K562 (cell line): ENCODE measurements at regions not wholly inside any gene's neighbourhood (a gene's known extent, or its start where the extent isn't known, plus 50 kb on each side); places are given as distances from the start of the nearest gene placed in this dataset.

Experiments used
- ATAC-seq: fragments of 200-7000 bp; cut with Tn5 transposase; 3 replicates; pipeline ENCODE4 v1.9.1; 2020; ENCODE audit warnings: moderate library complexity
- BruUV-seq: library from RNA; stranded (reverse); fragments of 400-500 nt; replicated peaks from 2 replicates; lab custom pipeline; 2021; lab: Mats Ljungman, UMichigan
- CTCF ChIA-PET: fragments of 300-600 bp; formaldehyde crosslinking; extraction: SDS; loops from one replicate; lab custom pipeline; 2021; ENCODE audit warnings: low intra/inter-chr PET ratio; lab: Yijun Ruan, JAX
- POLR2A ChIA-PET: fragments of 300-600, 350-650 bp; sonication (Branson Sonifier 250); formaldehyde crosslinking; extraction: SDS; loops from one replicate; lab custom pipeline; 2021; ENCODE audit warnings: antibody characterized with exemption, inconsistent platforms; lab: Yijun Ruan, JAX
- DNase-seq, 4 experiments: peaks; one replicate each; pipeline versions ENCODE4 v3.0.0 to v3.0.0-alpha.2; 2011 to 2018; ENCODE audit warnings: low spot score in 3 of 4, mixed read lengths in 3 of 4; ENCODE audit errors: extremely low read depth in 1 of 4
- FAIRE-seq: peaks from 2 replicates; lab custom pipeline; 2011; peaks lifted over from hg19 to GRCh38; lab: Jason Lieb, UNC
- H2AFZ ChIP-seq: 2 replicates; pipeline ENCODE4 v1.6.0; 2011; ENCODE audit warnings: low read depth, low read length, control low read depth, inconsistent platforms
- H3K27ac ChIP-seq: fragments of 200-600 bp; 3 replicates; pipeline ENCODE4 v1.8.0; 2011; ENCODE audit warnings: low read depth, mild to moderate bottlenecking, control low read depth, inconsistent platforms, low read length, moderate library complexity, mixed read lengths; ENCODE audit errors: extremely low read depth
- H3K27me3 ChIP-seq, 2 experiments: fragments of 300-600 bp in 1 of 2; 2 replicates in 1 of 2; 3 replicates in 1 of 2; pipeline versions ENCODE4 v1.6.0 to v1.8.0; 2011; ENCODE audit warnings: inconsistent platforms in 2 of 2, low read length in 2 of 2, mild to moderate bottlenecking in 1 of 2, mixed read lengths in 1 of 2, moderate library complexity in 1 of 2; ENCODE audit not compliant: control insufficient read depth in 2 of 2, insufficient read depth in 2 of 2
- H3K36me3 ChIP-seq: fragments of 300-600 bp; 3 replicates; pipeline ENCODE4 v1.8.0; 2011; ENCODE audit warnings: mild to moderate bottlenecking, low read length, inconsistent platforms; ENCODE audit not compliant: control insufficient read depth, insufficient read depth
- H3K4me1 ChIP-seq, 2 experiments: fragments of 200-600 bp in 1 of 2; replicated peaks in 1 of 2; 2 replicates in 1 of 2; 3 replicates in 1 of 2; pipeline versions ENCODE4 v1.5.1 to v1.8.0; 2011; ENCODE audit warnings: inconsistent platforms in 2 of 2, low read length in 2 of 2, mild to moderate bottlenecking in 1 of 2, mixed read lengths in 1 of 2, moderate library complexity in 1 of 2; ENCODE audit not compliant: control insufficient read depth in 2 of 2, insufficient read depth in 2 of 2
- H3K4me2 ChIP-seq: 2 replicates; pipeline ENCODE4 v1.6.1; 2011; ENCODE audit warnings: low read length, control low read depth, inconsistent platforms, mixed read lengths; ENCODE audit not compliant: insufficient read depth
- H3K4me3 ChIP-seq: fragments of 200-600 bp; sonication (generic), shearing (Covaris generic); 2 replicates; pipeline ENCODE4 v1.5.1; 2016; ENCODE audit warnings: control low read depth, inconsistent platforms
- H3K79me2 ChIP-seq: fragments of 200-600 bp; 3 replicates; pipeline ENCODE4 v1.8.0; 2011; ENCODE audit warnings: low read length, inconsistent platforms; ENCODE audit not compliant: control insufficient read depth, insufficient read depth
- H3K9ac ChIP-seq, 2 experiments: 2 replicates each; pipeline versions ENCODE4 v1.6.0 to v1.6.1; 2011; ENCODE audit warnings: low read depth in 2 of 2, low read length in 2 of 2, control low read depth in 1 of 2, inconsistent platforms in 1 of 2, mild to moderate bottlenecking in 1 of 2, mixed read lengths in 1 of 2; ENCODE audit not compliant: insufficient read depth in 1 of 2
- H3K9me1 ChIP-seq: one replicate; pipeline ENCODE4 v1.6.0; 2011; ENCODE audit warnings: inconsistent platforms, mild to moderate bottlenecking, low read length, moderate library complexity; ENCODE audit not compliant: control insufficient read depth, insufficient read depth
- H3K9me3 ChIP-seq: replicated peaks from 2 replicates; pipeline ENCODE4 v1.5.1; 2011; ENCODE audit warnings: low read depth, low read length, inconsistent platforms; ENCODE audit not compliant: control insufficient read depth, insufficient read depth
- H4K20me1 ChIP-seq: replicated peaks from 2 replicates; pipeline ENCODE4 v1.6.1; 2011; ENCODE audit warnings: low read length, inconsistent platforms, mixed read lengths; ENCODE audit not compliant: control insufficient read depth, insufficient read depth
- COPS2 ChIP-seq: fragments of 450-650 bp; conservative IDR thresholded peaks from 2 replicates; pipeline ENCODE4 v1.6.1; 2016; ENCODE audit warnings: mild to moderate bottlenecking, moderate library complexity
- DMBX1 ChIP-seq: fragments of 250-450 bp; sonication (Bioruptor Pico); IDR thresholded peaks from 2 replicates; pipeline ENCODE4 v1.8.0; 2022; ENCODE audit warnings: inconsistent platforms, mild to moderate bottlenecking, moderate library complexity, borderline replicate concordance
- GABPB1 ChIP-seq: sonication (generic); formaldehyde crosslinking; IDR thresholded peaks from 2 replicates; pipeline ENCODE4 v1.8.0; 2022; ENCODE audit warnings: mild to moderate bottlenecking, missing genetic modification reagents
- IRF1 ChIP-seq: sonication (generic); formaldehyde crosslinking; IDR thresholded peaks from 2 replicates; pipeline ENCODE4 v1.8.0; 2022; ENCODE audit warnings: missing genetic modification reagents, mild to moderate bottlenecking, borderline replicate concordance
- KDM2B ChIP-seq: fragments of 250-450 bp; sonication (Bioruptor Pico); IDR thresholded peaks from 2 replicates; pipeline ENCODE4 v1.8.0; 2021; ENCODE audit warnings: mild to moderate bottlenecking, moderate library complexity
- MAFK ChIP-seq: IDR thresholded peaks from 2 replicates; pipeline ENCODE4 v1.6.1; 2011; ENCODE audit warnings: low read length, improper control_type of control experiment
- MECOM ChIP-seq: fragments of 250-450 bp; sonication (Bioruptor Pico); IDR thresholded peaks from 2 replicates; pipeline ENCODE4 v1.8.0; 2022; ENCODE audit warnings: inconsistent platforms
- PREB ChIP-seq: sonication (generic); formaldehyde crosslinking; IDR thresholded peaks from 2 replicates; pipeline ENCODE4 v1.8.1; 2023; ENCODE audit warnings: mild to moderate bottlenecking, missing genetic modification reagents
- PTRF ChIP-seq: fragments of 450-650 bp; IDR thresholded peaks from 2 replicates; pipeline ENCODE4 v1.6.1; 2016; ENCODE audit warnings: mild to moderate bottlenecking, missing genetic modification characterization, missing compliant biosample characterization
- SP2 ChIP-seq: IDR thresholded peaks from 2 replicates; pipeline ENCODE4 v1.6.1; 2011; ENCODE audit warnings: mild to moderate bottlenecking, low read depth, low read length, moderate library complexity; ENCODE audit not compliant: poor library complexity, severe bottlenecking; ENCODE audit errors: extremely low read depth
- STAG1 ChIP-seq: sonication (generic); formaldehyde crosslinking; IDR thresholded peaks from 2 replicates; pipeline ENCODE4 v1.5.0; 2020; ENCODE audit warnings: missing genetic modification reagents, borderline replicate concordance
- TAL1 ChIP-seq: fragments of 450-650 bp; IDR thresholded peaks from 2 replicates; pipeline ENCODE4 v1.6.1; 2016; ENCODE audit warnings: mild to moderate bottlenecking
- TCFL5 ChIP-seq: fragments of 250-450 bp; sonication (Bioruptor Pico); conservative IDR thresholded peaks from 2 replicates; pipeline ENCODE4 v1.6.1; 2021; ENCODE audit warnings: mild to moderate bottlenecking, moderate library complexity, matching md5 sums
- USF2 ChIP-seq: sonication (generic); formaldehyde crosslinking; IDR thresholded peaks from 2 replicates; pipeline ENCODE4 v1.5.0; 2020; ENCODE audit warnings: missing genetic modification reagents
- WGBS: fragments of 100-300 bp; shearing (Covaris generic); methylation state at CpG from one replicate; pipeline ENCODE4 v1.1.6; 2016; ENCODE audit warnings: low coverage, mixed read lengths; ENCODE audit not compliant: insufficient coverage; ENCODE audit errors: missing lambda C conversion rate; 5-methylcytosine and 5-hydroxymethylcytosine counted together
- in situ Hi-C: fragments of 300-500 bp; cut with MboI; formaldehyde crosslinking; loops from 4 replicates; pipeline ENCODE4 v1.15.0; 2018; ENCODE audit warnings: inconsistent platforms, mixed read lengths
- intact Hi-C: fragments of 100-400 bp; cut with micrococcal nuclease; formaldehyde crosslinking; loops from 2 replicates; pipeline ENCODE4 v1.14.2; 2022
- TF ChIP-seq, protein P1 (sequence below), 2 experiments: fragments of 450-650 bp in 1 of 2; sonication (generic) in 1 of 2; formaldehyde crosslinking; conservative IDR thresholded peaks; 2 replicates each; pipeline versions ENCODE4 v1.4.0 to v1.8.1; 2020 to 2022; ENCODE audit warnings: mild to moderate bottlenecking in 1 of 2, missing genetic modification reagents in 1 of 2

DNA sequence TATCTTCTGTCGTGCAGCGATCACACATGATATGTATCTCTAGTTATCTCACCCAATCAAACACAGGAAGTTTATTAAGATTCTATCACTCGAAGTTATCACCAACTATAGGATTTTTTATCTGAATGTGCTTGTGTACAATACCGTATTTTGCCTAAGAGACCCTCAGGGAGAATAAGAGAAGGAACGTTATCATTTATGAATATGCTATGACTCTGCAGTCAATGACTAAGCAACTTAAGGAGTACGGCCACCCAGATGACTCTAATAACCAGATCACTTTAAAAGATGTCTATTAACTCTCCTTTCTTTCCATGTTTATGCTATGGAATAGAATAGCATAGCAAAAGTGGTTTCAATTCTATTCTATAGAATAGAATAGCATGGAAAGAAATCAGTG lies 486.4 kb downstream of the BCL11B start:
- Histone ChIP-seq H3K27ac (no peak overlapping the region), H3K4me2 (no peak overlapping the region), H3K36me3 (no peaks in the 10 kb centered on the region), H3K9me1 (no peaks in the 10 kb centered on the region), H3K9ac (no peak overlapping the region), H3K4me1 (no peaks in the 10 kb centered on the region), H3K79me2 (no peaks in the 10 kb centered on the region), H3K4me3 (no peak overlapping the region), H4K20me1 (no peaks in the 10 kb centered on the region), H3K27me3 (no peaks in the 10 kb centered on the region), H2AFZ (no peak overlapping the region), H3K9me3 (no peaks in the 10 kb centered on the region)
- WGBS: 0% methylated on average over 4 of the region's 6 CpGs
- intact Hi-C loops (no loop called here), in situ Hi-C loops (no loop called here)
- TF ChIP-seq IRF1 (no peak), TCFL5 (no peak), DMBX1 (CRISPR knock-in tag) (no peak), GABPB1 (CRISPR knock-in tag) (no peak)
- DNase-seq (no peak), FAIRE-seq (no peak), ATAC-seq (no peak)
- CTCF ChIA-PET: no interaction called here
- no TSS peak for BruUV-seq
- POLR2A ChIA-PET: no interaction called here

- FAIRE-seq: no peak
- no peak overlapping the region for H3K4me2 ChIP-seq
- H3K9me1 ChIP-seq: no peaks in the 10 kb centered on the region
- H3K4me3 ChIP-seq: no peak overlapping the region
- H3K27ac ChIP-seq: no peak overlapping the region
- H3K36me3 ChIP-seq: no peaks in the 10 kb centered on the region
- no peak for ATAC-seq
- ChIA-PET CTCF (no interaction called here), POLR2A (no interaction called here)
- DNase-seq: no peak
- intact Hi-C loops: no loop called here
- WGBS: 0% methylated on average over 4 of the region's 4 CpGs
- no peak overlapping the region for H3K9ac ChIP-seq
- no peak overlapping the region for H2AFZ ChIP-seq
- H3K9me3 ChIP-seq: no peaks in the 10 kb centered on the region
- H4K20me1 ChIP-seq: no peaks in the 10 kb centered on the region
- no peaks in the 10 kb centered on the region for H3K4me1 ChIP-seq
- in situ Hi-C loops: no loop called here
- H3K79me2 ChIP-seq: no peaks in the 10 kb centered on the region
- no TSS peak for BruUV-seq
- no peaks in the 10 kb centered on the region for H3K27me3 ChIP-seq
- TF ChIP-seq TAL1: no peak
- no peak for TF ChIP-seq USF2 (CRISPR knock-in tag)
- no peak for TF ChIP-seq COPS2
- TF ChIP-seq MAFK: no peak
- TF ChIP-seq SP2: no peak
- TF ChIP-seq KDM2B: no peak
- TF ChIP-seq, protein P1, sequence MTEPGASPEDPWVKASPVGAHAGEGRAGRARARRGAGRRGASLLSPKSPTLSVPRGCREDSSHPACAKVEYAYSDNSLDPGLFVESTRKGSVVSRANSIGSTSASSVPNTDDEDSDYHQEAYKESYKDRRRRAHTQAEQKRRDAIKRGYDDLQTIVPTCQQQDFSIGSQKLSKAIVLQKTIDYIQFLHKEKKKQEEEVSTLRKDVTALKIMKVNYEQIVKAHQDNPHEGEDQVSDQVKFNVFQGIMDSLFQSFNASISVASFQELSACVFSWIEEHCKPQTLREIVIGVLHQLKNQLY (CRISPR knock-in tag; conservative IDR thresholded peaks at IDR 0.05): no peak
- no peak for TF ChIP-seq STAG1 (CRISPR knock-in tag)
- TF ChIP-seq PREB: no peak
- TF ChIP-seq MECOM (CRISPR knock-in tag): no peak
- TF ChIP-seq PTRF: no peak
These were observed 485.5 kb downstream of the BCL11B start for GRCh38 chr14:98786456-98786855.
